Epithelial cell of esophagus (primary cell): ENCODE measurements at regions not wholly inside any gene's neighbourhood (a gene's known extent, or its start where the extent isn't known, plus 50 kb on each side); places are given as distances from the start of the nearest gene placed in this dataset.
"Not testable (repeated sequence)": the region's sequence is repeated elsewhere in the genome, so short reads cannot be mapped to it uniquely, and the experiment has no call there.

Experiments used
- DNase-seq: peaks from one replicate; pipeline ENCODE4 v3.0.0; 2010; ENCODE audit warnings: low read depth
- H3K4me3 ChIP-seq: 2 replicates; pipeline ENCODE4 v1.5.1; 2011; ENCODE audit warnings: mild to moderate bottlenecking, low read length, control low read depth
- TF ChIP-seq, protein P1 (sequence below): IDR thresholded peaks from 2 replicates; pipeline ENCODE4 v1.5.1; 2011; ENCODE audit warnings: low read depth, mild to moderate bottlenecking, low read length, control low read depth, inconsistent platforms; ENCODE audit not compliant: insufficient read depth; ENCODE audit errors: missing control alignments

DNA sequence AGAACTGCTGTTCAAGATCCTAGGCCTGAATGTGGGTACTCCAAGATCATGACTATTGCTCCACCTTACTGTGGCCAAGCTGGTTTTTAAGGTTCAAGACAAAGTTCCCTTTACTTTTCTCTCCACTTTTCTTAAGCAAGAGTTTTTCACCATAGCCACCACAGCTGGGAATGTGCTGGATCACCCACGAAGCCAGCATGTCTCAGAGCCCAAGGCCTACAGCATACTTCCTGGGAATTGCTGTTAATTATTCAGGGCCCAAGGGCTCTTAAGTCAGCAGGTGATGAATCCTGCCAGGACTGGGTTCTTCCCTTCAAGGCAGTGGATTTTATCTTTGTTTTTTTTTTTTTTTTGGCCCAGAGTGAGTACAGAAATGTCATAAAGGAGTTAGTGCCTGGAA, 149.4 kb upstream of the TUSC1 start:
- TF ChIP-seq, protein P1, sequence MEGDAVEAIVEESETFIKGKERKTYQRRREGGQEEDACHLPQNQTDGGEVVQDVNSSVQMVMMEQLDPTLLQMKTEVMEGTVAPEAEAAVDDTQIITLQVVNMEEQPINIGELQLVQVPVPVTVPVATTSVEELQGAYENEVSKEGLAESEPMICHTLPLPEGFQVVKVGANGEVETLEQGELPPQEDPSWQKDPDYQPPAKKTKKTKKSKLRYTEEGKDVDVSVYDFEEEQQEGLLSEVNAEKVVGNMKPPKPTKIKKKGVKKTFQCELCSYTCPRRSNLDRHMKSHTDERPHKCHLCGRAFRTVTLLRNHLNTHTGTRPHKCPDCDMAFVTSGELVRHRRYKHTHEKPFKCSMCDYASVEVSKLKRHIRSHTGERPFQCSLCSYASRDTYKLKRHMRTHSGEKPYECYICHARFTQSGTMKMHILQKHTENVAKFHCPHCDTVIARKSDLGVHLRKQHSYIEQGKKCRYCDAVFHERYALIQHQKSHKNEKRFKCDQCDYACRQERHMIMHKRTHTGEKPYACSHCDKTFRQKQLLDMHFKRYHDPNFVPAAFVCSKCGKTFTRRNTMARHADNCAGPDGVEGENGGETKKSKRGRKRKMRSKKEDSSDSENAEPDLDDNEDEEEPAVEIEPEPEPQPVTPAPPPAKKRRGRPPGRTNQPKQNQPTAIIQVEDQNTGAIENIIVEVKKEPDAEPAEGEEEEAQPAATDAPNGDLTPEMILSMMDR = no peak
- no peak for DNase-seq
- H3K4me3 ChIP-seq = no peak overlapping the region

DNA sequence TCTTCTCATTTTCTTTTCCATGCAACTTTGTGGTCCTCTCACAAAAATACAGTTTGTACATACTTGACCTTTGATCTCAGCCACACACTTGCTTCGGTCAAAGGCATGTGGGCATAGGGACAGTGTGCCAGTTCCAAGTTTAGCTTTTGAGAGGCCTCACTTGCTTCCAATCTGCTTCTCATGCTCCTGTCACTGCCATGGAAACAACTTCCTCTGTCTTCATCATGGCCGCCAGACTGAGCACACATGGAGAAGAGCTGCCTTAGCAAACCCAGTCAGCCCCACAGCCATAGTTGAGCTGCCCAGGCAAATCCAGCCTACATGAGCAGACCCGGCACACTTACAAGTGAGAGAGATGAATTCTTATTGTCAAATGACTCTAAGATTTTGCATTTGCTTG, 138.2 kb upstream of the TUSC1 start:
- H3K4me3 ChIP-seq = no peak overlapping the region
- TF ChIP-seq, protein P1 = no peak
- no peak for DNase-seq

DNA sequence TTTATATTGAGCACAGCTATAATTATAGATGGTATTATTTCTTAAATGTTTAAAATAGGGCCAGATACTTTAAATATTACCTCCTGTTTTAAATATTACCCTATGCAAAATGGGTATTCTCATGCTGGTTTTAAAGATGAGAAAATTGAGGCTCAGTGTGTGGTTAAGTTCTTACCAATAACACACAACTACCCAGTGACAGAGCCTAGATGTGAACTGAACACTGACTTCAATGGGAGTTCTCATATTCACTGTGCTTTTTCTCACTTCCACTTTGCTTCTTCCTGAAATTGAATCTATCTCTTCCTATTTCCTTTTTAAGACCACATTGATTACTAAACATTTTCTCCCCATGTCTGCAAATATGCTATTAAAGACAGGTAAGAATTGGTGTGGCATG, 135.8 kb upstream of the TUSC1 start:
- no peak overlapping the region for H3K4me3 ChIP-seq
- DNase-seq = no peak
- TF ChIP-seq, protein P1 = no peak

DNA sequence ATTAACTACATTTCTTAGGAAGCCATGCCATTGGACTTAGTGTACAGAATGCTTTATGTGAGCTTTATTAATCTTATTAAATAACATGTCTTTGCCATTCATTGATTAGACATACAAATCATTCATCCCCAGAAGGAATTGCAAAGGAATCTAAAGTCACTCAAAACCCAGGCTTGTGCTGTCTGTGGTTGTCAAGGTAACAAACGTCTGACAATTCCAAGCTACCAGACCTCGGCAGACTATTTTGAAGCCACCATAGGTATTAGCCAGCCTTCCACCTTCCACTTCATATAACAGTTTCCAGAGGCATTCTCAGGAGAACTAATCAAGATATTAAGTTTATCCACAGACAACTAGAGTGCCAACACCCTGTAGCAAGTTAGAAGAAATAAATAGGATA, 135.2 kb upstream of the TUSC1 start:
- H3K4me3 ChIP-seq = no peak overlapping the region
- TF ChIP-seq, protein P1 = no peak

DNA sequence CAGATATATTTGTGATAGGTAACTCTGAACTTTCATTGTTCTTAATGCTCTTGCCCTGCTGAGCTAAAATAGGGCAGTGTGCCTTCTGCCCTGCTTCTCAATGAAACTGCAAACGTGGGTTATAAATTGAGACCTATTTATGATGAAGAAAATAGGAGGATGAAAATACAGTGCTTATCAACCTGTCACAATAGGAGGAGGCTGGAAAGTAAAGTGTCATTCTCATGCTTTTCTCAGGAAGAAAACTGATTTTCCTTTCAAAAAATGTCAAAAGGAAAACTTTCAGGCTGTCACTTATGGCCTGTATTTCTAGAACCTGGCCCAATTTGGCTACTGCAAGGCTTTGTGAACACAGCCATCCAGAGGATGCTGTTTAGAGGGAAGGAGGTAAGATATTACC, 130.3 kb upstream of the TUSC1 start:
- TF ChIP-seq, protein P1 = no peak
- H3K4me3 ChIP-seq = no peak overlapping the region
- DNase-seq = no peak

More for the DNA sequence above, 135.2 kb upstream of the TUSC1 start:
- no peak for DNase-seq

GRCh38 chr9:25804856-25805255, 126.6 kb upstream of the TUSC1 start:
- no peak for DNase-seq
- H3K4me3 ChIP-seq = no peak overlapping the region
- TF ChIP-seq, protein P1 = no peak

GRCh38 chr9:25801989-25802388, 123.7 kb upstream of the TUSC1 start:
- not testable (repeated sequence) for DNase-seq, H3K4me3 ChIP-seq

DNA sequence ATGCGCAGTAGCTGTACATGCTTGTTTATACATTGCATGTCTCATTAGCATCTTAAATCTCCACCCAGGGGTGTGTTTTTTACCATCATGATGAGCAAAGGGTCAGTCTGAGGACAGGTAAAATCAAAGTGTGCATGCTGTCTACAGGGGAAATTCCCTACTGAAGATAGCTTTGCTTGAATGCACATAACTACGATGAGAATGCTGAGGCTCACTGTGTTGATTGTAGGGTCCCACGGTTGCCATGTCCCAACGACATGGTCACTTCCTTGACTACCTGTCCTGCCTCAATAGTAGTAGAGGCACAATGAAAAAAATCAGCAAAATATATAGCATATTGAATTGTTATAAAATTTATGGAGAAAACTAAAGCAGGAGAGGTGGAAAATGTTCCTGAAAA, 95.6 kb upstream of the TUSC1 start:
- TF ChIP-seq, protein P1 = no peak
- no peak for DNase-seq
- H3K4me3 ChIP-seq = no peak overlapping the region
